Liver (tissue), 3 donors: ENCODE measurements at regions not wholly inside any gene's neighbourhood (a gene's known extent, or its start where the extent isn't known, plus 50 kb on each side); places are given as distances from the start of the nearest gene placed in this dataset.

Experiments
- NR2F2 ChIP-seq: IDR thresholded peaks from 2 replicates; pipeline ENCODE4 v1.6.1; 2016; ENCODE audit warnings: antibody characterized with exemption
- YY1 ChIP-seq: IDR thresholded peaks from 2 replicates; pipeline ENCODE4 v1.6.1; 2016; ENCODE audit warnings: antibody characterized with exemption, mild to moderate bottlenecking
- TF ChIP-seq, protein P1 (sequence below): fragments of 150-350 bp; IDR thresholded peaks from 2 replicates; pipeline ENCODE4 v1.5.1; 2017; ENCODE audit warnings: improper control_type of control experiment, low read depth, low read length; ENCODE audit not compliant: missing input control
- TF ChIP-seq, protein P2 (sequence below): IDR thresholded peaks from 2 replicates; pipeline ENCODE4 v1.6.1; 2016; ENCODE audit warnings: antibody characterized with exemption
- TF ChIP-seq, protein P3 (sequence below): IDR thresholded peaks from 2 replicates; pipeline ENCODE4 v1.6.1; 2016; ENCODE audit warnings: antibody characterized with exemption
- donor health status: healthy.
- donor health status: healthy.

DNA sequence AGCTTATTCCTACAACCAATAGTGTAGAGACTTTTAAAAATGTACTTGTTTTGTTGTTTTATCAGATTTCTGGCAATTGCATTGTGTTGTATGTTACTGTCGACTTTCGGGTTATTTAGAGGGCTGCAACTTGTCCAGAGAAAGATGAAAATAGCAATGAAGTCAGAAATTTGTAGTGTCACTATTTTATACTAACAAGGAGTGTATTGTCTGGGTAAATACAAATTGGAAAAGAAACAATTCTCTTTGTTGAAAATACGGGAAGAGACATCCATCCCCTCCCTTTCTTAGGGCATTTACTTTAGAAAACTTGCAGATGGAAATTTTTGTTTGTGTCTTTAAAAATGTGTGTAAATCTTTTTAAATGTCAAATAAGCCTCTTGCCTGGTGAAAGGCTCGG, 792.0 kb downstream of the PCDH18 start:
- TF ChIP-seq, protein P1, sequence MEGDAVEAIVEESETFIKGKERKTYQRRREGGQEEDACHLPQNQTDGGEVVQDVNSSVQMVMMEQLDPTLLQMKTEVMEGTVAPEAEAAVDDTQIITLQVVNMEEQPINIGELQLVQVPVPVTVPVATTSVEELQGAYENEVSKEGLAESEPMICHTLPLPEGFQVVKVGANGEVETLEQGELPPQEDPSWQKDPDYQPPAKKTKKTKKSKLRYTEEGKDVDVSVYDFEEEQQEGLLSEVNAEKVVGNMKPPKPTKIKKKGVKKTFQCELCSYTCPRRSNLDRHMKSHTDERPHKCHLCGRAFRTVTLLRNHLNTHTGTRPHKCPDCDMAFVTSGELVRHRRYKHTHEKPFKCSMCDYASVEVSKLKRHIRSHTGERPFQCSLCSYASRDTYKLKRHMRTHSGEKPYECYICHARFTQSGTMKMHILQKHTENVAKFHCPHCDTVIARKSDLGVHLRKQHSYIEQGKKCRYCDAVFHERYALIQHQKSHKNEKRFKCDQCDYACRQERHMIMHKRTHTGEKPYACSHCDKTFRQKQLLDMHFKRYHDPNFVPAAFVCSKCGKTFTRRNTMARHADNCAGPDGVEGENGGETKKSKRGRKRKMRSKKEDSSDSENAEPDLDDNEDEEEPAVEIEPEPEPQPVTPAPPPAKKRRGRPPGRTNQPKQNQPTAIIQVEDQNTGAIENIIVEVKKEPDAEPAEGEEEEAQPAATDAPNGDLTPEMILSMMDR: no peak
- TF ChIP-seq NR2F2 (no peak), YY1 (no peak)
- TF ChIP-seq, protein P2, sequence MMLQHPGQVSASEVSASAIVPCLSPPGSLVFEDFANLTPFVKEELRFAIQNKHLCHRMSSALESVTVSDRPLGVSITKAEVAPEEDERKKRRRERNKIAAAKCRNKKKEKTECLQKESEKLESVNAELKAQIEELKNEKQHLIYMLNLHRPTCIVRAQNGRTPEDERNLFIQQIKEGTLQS: no peak
- TF ChIP-seq, protein P3, sequence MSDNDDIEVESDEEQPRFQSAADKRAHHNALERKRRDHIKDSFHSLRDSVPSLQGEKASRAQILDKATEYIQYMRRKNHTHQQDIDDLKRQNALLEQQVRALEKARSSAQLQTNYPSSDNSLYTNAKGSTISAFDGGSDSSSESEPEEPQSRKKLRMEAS: no peak
